ENCODE measurements at regions not wholly inside any gene's neighbourhood (a gene's known extent, or its start where the extent isn't known, plus 50 kb on each side); places are given as distances from the start of the nearest gene placed in this dataset.

- no peaks in the 10 kb centered on the region for H3K36me3 Mint-ChIP-seq
- no peak for TF ChIP-seq CREB1 (CRISPR knock-in tag; IDR thresholded peaks at IDR 0.05)
- no peak for TF ChIP-seq E2F1 (CRISPR knock-in tag; IDR thresholded peaks at IDR 0.05)
- TF ChIP-seq ERG (CRISPR knock-in tag; IDR thresholded peaks at IDR 0.05), result no peak
- TF ChIP-seq ZNF532 (CRISPR knock-in tag; IDR thresholded peaks at IDR 0.05; ENCODE audit: borderline replicate concordance), result no peak
- TF ChIP-seq SMAD4 (CRISPR knock-in tag; IDR thresholded peaks at IDR 0.05), result no peak
- TF ChIP-seq SOX15 (CRISPR knock-in tag; IDR thresholded peaks at IDR 0.05), result no peak
- no peak for TF ChIP-seq ZNF232 (CRISPR knock-in tag; IDR thresholded peaks at IDR 0.05)
- no peak for TF ChIP-seq FOXP4 (CRISPR knock-in tag; IDR thresholded peaks at IDR 0.05)
- TF ChIP-seq JUN (CRISPR knock-in tag; IDR thresholded peaks at IDR 0.05), result no peak
- TF ChIP-seq TEAD4 (CRISPR knock-in tag; IDR thresholded peaks at IDR 0.05), result no peak
- no peak for TF ChIP-seq IRF1 (CRISPR knock-in tag; IDR thresholded peaks at IDR 0.05)
- TF ChIP-seq ZBTB21 (CRISPR knock-in tag; IDR thresholded peaks at IDR 0.05; ENCODE audit: borderline replicate concordance), result no peak
- no peak for TF ChIP-seq ZNF219 (CRISPR knock-in tag; IDR thresholded peaks at IDR 0.05; ENCODE audit: borderline replicate concordance)
- no peak for TF ChIP-seq JAZF1 (CRISPR knock-in tag; IDR thresholded peaks at IDR 0.05)
- no peak for TF ChIP-seq MYBL2 (CRISPR knock-in tag; IDR thresholded peaks at IDR 0.05)
- no peak for TF ChIP-seq FOXK1 (CRISPR knock-in tag; IDR thresholded peaks at IDR 0.05)
- no peak for TF ChIP-seq MAX (CRISPR knock-in tag; IDR thresholded peaks at IDR 0.05)
- TF ChIP-seq SMAD3 (CRISPR knock-in tag; IDR thresholded peaks at IDR 0.05; ENCODE audit: borderline replicate concordance), result no peak
- CTCF ChIA-PET, result no interaction called here
These were observed 154.6 kb upstream of the MBNL1 start for GRCh38 chr3:152113992-152114651.

More at GRCh38 chr3:152113992-152114651, 154.6 kb upstream of the MBNL1 start:
- Mint-ChIP-seq H3K4me1 (0 out of 2 replicates have a peak, but pooled peaks cover under 1% of the 10 kb centered on the region), H3K4me3 (no peak overlapping the region), H3K27ac (no peak overlapping the region), H3K9me3 (peaks cover 9% of the 10 kb centered on the region; the same call in 1 of the 2 replicates), H3K27me3 (ENCODE audit: low read depth) (no peaks in the 10 kb centered on the region)
- POLR2A ChIA-PET, result no interaction called here
- ATAC-seq (no peak), DNase-seq (ENCODE audit: low spot score) (no peak)
